Heart left ventricle (tissue), 16 donors: ENCODE measurements at regions not wholly inside any gene's neighbourhood (a gene's known extent, or its start where the extent isn't known, plus 50 kb on each side); places are given as distances from the start of the nearest gene placed in this dataset.

Experiments
- ATAC-seq, 4 donors: fragments of 200-7000 bp; cut with Tn5 transposase; one replicate each; pipeline ENCODE4 v1.9.1; 2020 to 2022; ENCODE audit warnings: moderate library complexity in 4 of 4, mild to moderate bottlenecking in 3 of 4, moderate number of reproducible peaks in 1 of 4
- DNase-seq, 5 donors: peaks; one replicate each; pipeline ENCODE4 v3.0.0-alpha.2; 2020
- H3K27ac ChIP-seq, 12 donors: fragments of 200-600 bp; sonication (generic) in 4 of 12; one replicate each; pipeline versions ENCODE4 v1.5.0 to v1.8.0; 2016 to 2022; ENCODE audit warnings: mild to moderate bottlenecking in 2 of 12
- H3K27me3 ChIP-seq, 9 donors: fragments of 200-600 bp; sonication (generic) in 2 of 9; one replicate each; pipeline versions ENCODE4 v1.5.1 to v1.8.0; 2016 to 2022; ENCODE audit warnings: mild to moderate bottlenecking in 3 of 9
- H3K36me3 ChIP-seq, 9 donors: fragments of 200-600 bp; sonication (generic) in 2 of 9; one replicate each; pipeline versions ENCODE4 v1.5.0 to v1.8.0; 2018 to 2022; ENCODE audit warnings: mild to moderate bottlenecking in 2 of 9
- H3K4me1 ChIP-seq, 12 donors: fragments of 200-600 bp; sonication (generic) in 4 of 12; one replicate each; pipeline versions ENCODE4 v1.5.0 to v1.8.0; 2016 to 2022; ENCODE audit warnings: mild to moderate bottlenecking in 3 of 12
- H3K4me3 ChIP-seq, 12 donors: fragments of 200-600 bp; sonication (generic) in 4 of 12; one replicate each; pipeline versions ENCODE4 v1.5.0 to v1.8.0; 2017 to 2022; ENCODE audit warnings: mild to moderate bottlenecking in 9 of 12, moderate library complexity in 4 of 12
- H3K9me3 ChIP-seq, 12 donors: fragments of 200-600 bp; sonication (generic) in 4 of 12; one replicate each; pipeline versions ENCODE4 v1.5.0 to v1.8.0; 2016 to 2022; ENCODE audit warnings: mild to moderate bottlenecking in 1 of 12
- CTCF ChIP-seq, 12 donors: fragments of 200-600 bp; sonication (generic) in 4 of 12; IDR thresholded peaks; one replicate each; pipeline versions ENCODE4 v1.5.0 to v1.8.0; 2018 to 2022; ENCODE audit warnings: antibody characterized with exemption in 12 of 12, mild to moderate bottlenecking in 5 of 12
- POLR2A ChIP-seq, 2 donors: fragments of 450-650 bp; IDR thresholded peaks; one replicate each; pipeline ENCODE4 v1.6.1; 2017; ENCODE audit warnings: antibody characterized with exemption in 2 of 2, mild to moderate bottlenecking in 2 of 2, moderate library complexity in 2 of 2
- WGBS, 4 donors: extraction: QIAGEN DNeasy Blood & Tissue Kit in 2 of 4; methylation state at CpG; one replicate each; pipeline versions ENCODE4 v1.1.5 to v1.1.7; 2013 to 2018; 5-methylcytosine and 5-hydroxymethylcytosine counted together
- intact Hi-C, 10 donors: fragments of 100-400 bp; cut with DNase I; formaldehyde crosslinking; loops; one replicate each; pipeline versions ENCODE4 v1.11.1 to v1.14.2; 2022
- donor health status: ischemic (EF 13 %, LVEDD 7.1; RV severe dilation, severe dysfunction).
- donor health status: healthy with polysubstance abuse.
- donor health status: DM: no; HTN: yes; CAD: no.
- donor health status: DM: no; HTN: no; CAD: no.
- donor health status: ischemic (EF 25% LVEDD 6.9; RV normal size, moderate dysfunction).
- donor health status: ischemic (EF 25% LVEDD 5.7; RV mildly dilated, moderate dysfunction).
- donor health status: healthy.
- donor health status: DM: yes; HTN: yes; CAD: no.
- donor health status: ischemic (EF 35%, LVEDD 5.7; RV mildly dilated, moderate dysfunction).
- donor health status: nonischemic (EF 11% LVEDD 7.7; RV severe dilation, severe dysfunction).
- donor health status: DM: yes; HTN: yes; CAD: no.
- donor health status: PGD.
- donor health status: ischemic (EF 29% LVEDD 5.4; RV normal size, mild dysfunction).
- donor health status: nonischemic (EF 23%, LVEDD 6.1; RV moderate dilation, normal function).

DNA sequence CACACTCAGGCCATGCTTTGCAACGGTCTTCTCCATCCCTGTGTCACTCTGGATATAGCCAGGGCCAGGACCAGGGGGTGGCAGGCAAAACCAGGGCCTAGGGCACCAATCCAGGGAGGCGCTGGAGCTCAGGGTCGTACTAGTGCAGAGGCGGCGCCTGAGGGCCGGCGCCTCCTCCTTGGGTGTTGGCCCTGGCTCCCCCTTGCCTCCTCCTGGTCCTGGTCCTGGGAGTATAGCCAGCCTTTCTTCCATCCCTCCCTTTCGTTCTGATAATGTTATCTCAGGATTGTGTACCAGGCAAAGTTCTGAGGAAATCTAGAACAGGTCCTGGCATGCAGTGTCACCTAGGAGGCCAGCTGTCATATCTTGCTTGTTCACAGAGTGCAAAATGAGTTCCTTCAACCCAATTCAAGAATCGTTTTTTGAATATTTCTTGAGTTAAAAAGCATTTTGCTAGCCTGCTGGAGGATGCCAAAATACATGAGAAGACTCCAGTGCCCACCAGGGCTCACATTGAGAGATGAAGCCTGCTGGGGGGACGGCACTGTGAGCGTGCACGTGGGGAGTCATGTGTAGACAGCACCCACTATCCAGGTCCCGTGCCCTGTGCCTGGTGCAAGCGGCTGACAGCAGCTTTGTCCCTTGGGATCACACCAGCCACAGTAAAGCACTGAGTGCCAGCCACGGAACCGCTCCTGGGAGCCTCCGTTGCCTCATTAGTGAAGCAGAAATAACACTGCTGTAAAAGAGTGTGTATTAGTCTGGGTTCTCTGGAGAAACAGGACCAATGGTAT lies 106.9 kb upstream of the C7orf33 start:
- peaks cover 0 to 6% (median 0%) of the 10 kb centered on the region in 12 donors for H3K4me1 ChIP-seq
- DNase-seq (no peak), ATAC-seq (no peak)
- H3K9me3 ChIP-seq: no peaks in the 10 kb centered on the region
- intact Hi-C loops: loop anchor here in 2 of 10 donors (10.0 kb wide), 1 partner anchor 199 kb away; no protein-coding TSS in a partner anchor
- WGBS, 4 donors: 82 to 87% (median 83%) methylated on average over 17 of the region's 17 CpGs
- H3K27ac ChIP-seq: no peak overlapping the region
- TF ChIP-seq CTCF (IDR thresholded peaks at IDR 0.05): no peak
- no peak for TF ChIP-seq POLR2A (IDR thresholded peaks at IDR 0.05)
- no peaks in the 10 kb centered on the region for H3K36me3 ChIP-seq
- H3K4me3 ChIP-seq: no peak overlapping the region
- H3K27me3 ChIP-seq: peaks cover 0 to 5% (median 0%) of the 10 kb centered on the region in 9 donors

DNA sequence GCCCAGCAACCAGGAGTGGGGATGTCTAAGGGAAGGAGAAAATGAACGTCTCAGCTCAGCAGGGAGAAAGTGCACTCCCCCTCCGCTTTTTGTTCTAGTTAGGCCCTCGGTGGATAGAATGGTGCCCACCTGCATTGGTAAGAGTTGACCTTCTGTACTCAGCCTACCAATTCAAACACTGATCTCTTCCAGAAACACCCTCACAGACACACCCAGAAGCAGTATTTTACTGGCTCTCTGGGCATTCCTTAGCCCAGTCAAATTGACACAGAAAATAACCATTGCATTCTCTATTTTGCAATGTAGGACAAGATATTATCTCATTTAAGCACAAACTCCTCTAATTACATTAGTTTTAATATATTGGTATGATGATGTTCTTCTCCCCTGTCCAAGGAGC lies 106.1 kb upstream of the C7orf33 start:
- 73 to 88% (median 78%) methylated on average over 3 of the region's 3 CpGs for WGBS, 4 donors
- no peak for DNase-seq
- ATAC-seq: no peak
- intact Hi-C loops: loop anchor here in 2 of 10 donors (10.0 kb wide), 1 partner anchor 200 kb away; no protein-coding TSS in a partner anchor
- H3K27ac ChIP-seq: no peak overlapping the region
- TF ChIP-seq CTCF (IDR thresholded peaks at IDR 0.05) (no peak), POLR2A (IDR thresholded peaks at IDR 0.05) (no peak)
- H3K9me3 ChIP-seq: no peaks in the 10 kb centered on the region
- H3K36me3 ChIP-seq: no peaks in the 10 kb centered on the region
- peaks cover 0 to 6% (median 0%) of the 10 kb centered on the region in 12 donors for H3K4me1 ChIP-seq
- no peak overlapping the region for H3K4me3 ChIP-seq
- peaks cover 0 to 5% (median 0%) of the 10 kb centered on the region in 9 donors for H3K27me3 ChIP-seq

DNA sequence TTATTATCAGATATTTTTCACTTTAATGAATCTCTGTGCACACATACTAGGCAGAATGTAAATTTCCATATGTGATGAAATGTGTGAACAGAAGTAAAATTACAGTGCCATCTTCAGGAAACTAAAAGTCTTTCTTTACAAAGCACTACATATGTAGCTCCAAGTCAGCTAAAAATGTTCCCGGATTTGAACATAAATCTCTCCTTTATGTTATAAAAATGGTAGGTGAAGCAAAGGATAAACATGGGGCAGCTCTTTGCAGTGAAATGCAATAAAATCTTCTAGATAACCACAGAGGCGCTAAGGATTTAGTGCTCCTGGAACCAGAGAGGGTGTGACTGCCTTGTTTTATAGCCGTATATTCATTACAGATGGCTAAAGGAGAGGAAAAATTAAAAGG lies 104.9 kb upstream of the C7orf33 start:
- no peaks in the 10 kb centered on the region for H3K36me3 ChIP-seq
- WGBS, 4 donors: 72 to 80% (median 76%) methylated on average over 3 of the region's 3 CpGs
- H3K4me1 ChIP-seq: peaks cover 0 to 6% (median 0%) of the 10 kb centered on the region in 12 donors
- intact Hi-C loops: loop anchor here in 2 of 10 donors (10.0 kb wide), 1 partner anchor 201 kb away; no protein-coding TSS in a partner anchor
- peaks cover 0 to 5% (median 0%) of the 10 kb centered on the region in 9 donors for H3K27me3 ChIP-seq
- no peak overlapping the region for H3K27ac ChIP-seq
- no peaks in the 10 kb centered on the region for H3K9me3 ChIP-seq
- no peak for ATAC-seq
- no peak overlapping the region for H3K4me3 ChIP-seq
- no peak for DNase-seq
- TF ChIP-seq POLR2A (IDR thresholded peaks at IDR 0.05): no peak
- peak in 1 of 12 donors; percentile 7 for TF ChIP-seq CTCF (IDR thresholded peaks at IDR 0.05)

- no peaks in the 10 kb centered on the region for H3K36me3 ChIP-seq
- H3K4me1 ChIP-seq: no peaks in the 10 kb centered on the region
- WGBS, 4 donors: 92 to 95% (median 95%) methylated on average over 7 of the region's 7 CpGs
- H3K4me3 ChIP-seq: no peak overlapping the region
- H3K27me3 ChIP-seq: peaks cover 0 to 15% (median 4%) of the 10 kb centered on the region in 9 donors
- TF ChIP-seq CTCF (IDR thresholded peaks at IDR 0.05) (no peak), POLR2A (IDR thresholded peaks at IDR 0.05) (no peak)
- DNase-seq: no peak
- intact Hi-C loops: loop anchor here in 2 of 10 donors (10.0 kb wide), 1 partner anchor 202 kb away; no protein-coding TSS in a partner anchor
- H3K9me3 ChIP-seq: no peaks in the 10 kb centered on the region
- H3K27ac ChIP-seq: no peak overlapping the region
- ATAC-seq: no peak
Measured at GRCh38 chr7:148486937-148487336, 103.6 kb upstream of the C7orf33 start.
